ENCODE measurements at regions not wholly inside any gene's neighbourhood (a gene's known extent, or its start where the extent isn't known, plus 50 kb on each side); places are given as distances from the start of the nearest gene placed in this dataset.

- no peaks in the 10 kb centered on the region for H3K27me3 ChIP-seq
- peaks cover 0 to 6% (median 0%) of the 10 kb centered on the region in 9 donors for H3K4me1 ChIP-seq
- no peak for ATAC-seq
- H3K36me3 ChIP-seq: no peaks in the 10 kb centered on the region
- no peak for DNase-seq
- H3K27ac ChIP-seq: no peak overlapping the region
- WGBS, 2 donors: 86% methylated on average over 4 of the region's 4 CpGs
- intact Hi-C loops (cut with DNase I): no loop called here
- peaks cover 0 to 12% (median 0%) of the 10 kb centered on the region in 11 donors for H3K9me3 ChIP-seq
- H3K4me3 ChIP-seq: no peak overlapping the region
- TF ChIP-seq, protein P1, sequence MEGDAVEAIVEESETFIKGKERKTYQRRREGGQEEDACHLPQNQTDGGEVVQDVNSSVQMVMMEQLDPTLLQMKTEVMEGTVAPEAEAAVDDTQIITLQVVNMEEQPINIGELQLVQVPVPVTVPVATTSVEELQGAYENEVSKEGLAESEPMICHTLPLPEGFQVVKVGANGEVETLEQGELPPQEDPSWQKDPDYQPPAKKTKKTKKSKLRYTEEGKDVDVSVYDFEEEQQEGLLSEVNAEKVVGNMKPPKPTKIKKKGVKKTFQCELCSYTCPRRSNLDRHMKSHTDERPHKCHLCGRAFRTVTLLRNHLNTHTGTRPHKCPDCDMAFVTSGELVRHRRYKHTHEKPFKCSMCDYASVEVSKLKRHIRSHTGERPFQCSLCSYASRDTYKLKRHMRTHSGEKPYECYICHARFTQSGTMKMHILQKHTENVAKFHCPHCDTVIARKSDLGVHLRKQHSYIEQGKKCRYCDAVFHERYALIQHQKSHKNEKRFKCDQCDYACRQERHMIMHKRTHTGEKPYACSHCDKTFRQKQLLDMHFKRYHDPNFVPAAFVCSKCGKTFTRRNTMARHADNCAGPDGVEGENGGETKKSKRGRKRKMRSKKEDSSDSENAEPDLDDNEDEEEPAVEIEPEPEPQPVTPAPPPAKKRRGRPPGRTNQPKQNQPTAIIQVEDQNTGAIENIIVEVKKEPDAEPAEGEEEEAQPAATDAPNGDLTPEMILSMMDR (IDR thresholded peaks at IDR 0.05): no peak
These were observed 431.7 kb downstream of the MBD2 start for GRCh38 chr18:53792762-53793161.

- H3K4me3 ChIP-seq: no peak overlapping the region
- intact Hi-C loops (cut with DNase I): no loop called here
These were observed 433.7 kb downstream of the MBD2 start for GRCh38 chr18:53790786-53791185.

GRCh38 chr18:53789376-53790247 lies 434.9 kb downstream of the MBD2 start:
- DNase-seq: no peak
- intact Hi-C loops (cut with DNase I): no loop called here
- Histone ChIP-seq H3K4me3 (no peak overlapping the region), H3K9me3 (peaks cover 0 to 13% (median 0%) of the 10 kb centered on the region in 11 donors), H3K36me3 (no peaks in the 10 kb centered on the region), H3K27ac (no peak overlapping the region), H3K4me1 (no peaks in the 10 kb centered on the region), H3K27me3 (no peaks in the 10 kb centered on the region)
- TF ChIP-seq, protein P1 (IDR thresholded peaks at IDR 0.05): no peak
- WGBS, 2 donors: 72 to 75% methylated on average over 4 of the region's 4 CpGs
- no peak for ATAC-seq

More at GRCh38 chr18:53790786-53791185, 433.7 kb downstream of the MBD2 start:
- Histone ChIP-seq H3K36me3 (no peaks in the 10 kb centered on the region), H3K27ac (no peak overlapping the region), H3K9me3 (peaks cover 0 to 13% (median 0%) of the 10 kb centered on the region in 11 donors), H3K4me1 (no peaks in the 10 kb centered on the region), H3K27me3 (no peaks in the 10 kb centered on the region)
- no peak for DNase-seq
- TF ChIP-seq, protein P1 (IDR thresholded peaks at IDR 0.05): no peak
- peak in 1 of 8 donors; percentile 39 for ATAC-seq

GRCh38 chr18:53785811-53786210 lies 438.7 kb downstream of the MBD2 start:
- Histone ChIP-seq H3K4me1 (no peaks in the 10 kb centered on the region), H3K9me3 (peaks cover 0 to 9% (median 0%) of the 10 kb centered on the region in 11 donors), H3K27me3 (no peaks in the 10 kb centered on the region), H3K36me3 (no peaks in the 10 kb centered on the region), H3K27ac (no peak overlapping the region), H3K4me3 (no peak overlapping the region)
- intact Hi-C loops (cut with DNase I): no loop called here
- no peak for DNase-seq
- no peak for ATAC-seq
- TF ChIP-seq, protein P1 (IDR thresholded peaks at IDR 0.05): no peak
